ENCODE measurements at regions not wholly inside any gene's neighbourhood (a gene's known extent, or its start where the extent isn't known, plus 50 kb on each side); places are given as distances from the start of the nearest gene placed in this dataset.

DNA sequence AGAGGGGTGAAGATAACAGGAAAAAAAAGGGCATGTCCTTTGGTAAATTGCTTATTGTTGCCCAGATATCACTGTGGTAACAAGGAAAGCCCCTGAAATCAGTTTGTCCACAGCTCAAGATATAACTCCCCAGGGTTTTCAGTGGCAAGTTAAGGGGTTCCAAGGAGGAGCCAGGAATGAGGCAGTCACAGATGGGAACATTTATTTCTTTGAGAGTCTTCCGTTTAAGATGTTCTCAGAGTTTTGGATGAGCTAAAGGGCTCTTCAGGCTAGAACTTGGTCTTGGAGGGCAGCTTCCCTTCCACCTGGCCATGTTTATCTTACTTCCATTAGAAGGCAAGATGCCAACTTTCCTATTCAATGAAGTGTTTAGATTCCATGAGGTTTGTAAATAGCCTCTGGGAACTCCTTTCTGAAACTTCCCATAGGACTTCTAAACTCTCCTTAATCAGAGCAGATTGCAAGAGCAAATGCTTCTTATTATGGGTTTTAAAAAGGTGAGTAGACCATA is 277.6 kb upstream of the TNC start:
- Histone ChIP-seq H3K27me3 (ENCODE audit: control insufficient read depth in 1 of 2, insufficient read depth in 2 of 2, low read length in 2 of 2) (no peaks in the 10 kb centered on the region), H3K4me1 (ENCODE audit: control insufficient read depth in 1 of 2, insufficient read depth in 2 of 2, low read length in 2 of 2) (no peaks in the 10 kb centered on the region), H3K27ac (ENCODE audit: low read depth, low read length) (no peak overlapping the region), H3K9ac (ENCODE audit: low read depth in 1 of 2, low read length in 2 of 2) (no peak overlapping the region), H3K4me3 (ENCODE audit: low read depth in 1 of 2, low read length in 2 of 2) (no peak overlapping the region), H3K9me3 (ENCODE audit: control insufficient read depth in 1 of 2, low read length in 2 of 2) (no peaks in the 10 kb centered on the region), H3K36me3 (ENCODE audit: control insufficient read depth in 1 of 2, insufficient read depth in 2 of 2, low read length in 2 of 2) (no peaks in the 10 kb centered on the region)

- H3K9me3 ChIP-seq (ENCODE audit: control insufficient read depth in 1 of 2, low read length in 2 of 2), result no peaks in the 10 kb centered on the region
- no peak overlapping the region for H3K9ac ChIP-seq (ENCODE audit: low read depth in 1 of 2, low read length in 2 of 2)
- H3K27me3 ChIP-seq (ENCODE audit: control insufficient read depth in 1 of 2, insufficient read depth in 2 of 2, low read length in 2 of 2), result no peaks in the 10 kb centered on the region
- no peaks in the 10 kb centered on the region for H3K4me1 ChIP-seq (ENCODE audit: control insufficient read depth in 1 of 2, insufficient read depth in 2 of 2, low read length in 2 of 2)
- H3K36me3 ChIP-seq (ENCODE audit: control insufficient read depth in 1 of 2, insufficient read depth in 2 of 2, low read length in 2 of 2), result no peaks in the 10 kb centered on the region
- no peak overlapping the region for H3K27ac ChIP-seq (ENCODE audit: low read depth, low read length)
- no peak overlapping the region for H3K4me3 ChIP-seq (ENCODE audit: low read depth in 1 of 2, low read length in 2 of 2)
Observed at GRCh38 chr9:115396071-115396529, 278.1 kb upstream of the TNC start.

GRCh38 chr9:115397591-115398312 is 279.8 kb upstream of the TNC start:
- Histone ChIP-seq H3K36me3 (ENCODE audit: control insufficient read depth in 1 of 2, insufficient read depth in 2 of 2, low read length in 2 of 2) (no peaks in the 10 kb centered on the region), H3K4me3 (ENCODE audit: low read depth in 1 of 2, low read length in 2 of 2) (no peak overlapping the region), H3K9me3 (ENCODE audit: control insufficient read depth in 1 of 2, low read length in 2 of 2) (no peaks in the 10 kb centered on the region), H3K4me1 (ENCODE audit: control insufficient read depth in 1 of 2, insufficient read depth in 2 of 2, low read length in 2 of 2) (no peaks in the 10 kb centered on the region), H3K9ac (ENCODE audit: low read depth in 1 of 2, low read length in 2 of 2) (no peak overlapping the region), H3K27me3 (ENCODE audit: control insufficient read depth in 1 of 2, insufficient read depth in 2 of 2, low read length in 2 of 2) (no peaks in the 10 kb centered on the region), H3K27ac (ENCODE audit: low read depth, low read length) (no peak overlapping the region)

GRCh38 chr9:115398313-115398650 is 280.3 kb upstream of the TNC start:
- Histone ChIP-seq H3K9ac (ENCODE audit: low read depth in 1 of 2, low read length in 2 of 2) (no peak overlapping the region), H3K27me3 (ENCODE audit: control insufficient read depth in 1 of 2, insufficient read depth in 2 of 2, low read length in 2 of 2) (no peaks in the 10 kb centered on the region), H3K4me1 (ENCODE audit: control insufficient read depth in 1 of 2, insufficient read depth in 2 of 2, low read length in 2 of 2) (no peaks in the 10 kb centered on the region), H3K4me3 (ENCODE audit: low read depth in 1 of 2, low read length in 2 of 2) (no peak overlapping the region), H3K36me3 (ENCODE audit: control insufficient read depth in 1 of 2, insufficient read depth in 2 of 2, low read length in 2 of 2) (no peaks in the 10 kb centered on the region), H3K27ac (ENCODE audit: low read depth, low read length) (no peak overlapping the region), H3K9me3 (ENCODE audit: control insufficient read depth in 1 of 2, low read length in 2 of 2) (no peaks in the 10 kb centered on the region)

DNA sequence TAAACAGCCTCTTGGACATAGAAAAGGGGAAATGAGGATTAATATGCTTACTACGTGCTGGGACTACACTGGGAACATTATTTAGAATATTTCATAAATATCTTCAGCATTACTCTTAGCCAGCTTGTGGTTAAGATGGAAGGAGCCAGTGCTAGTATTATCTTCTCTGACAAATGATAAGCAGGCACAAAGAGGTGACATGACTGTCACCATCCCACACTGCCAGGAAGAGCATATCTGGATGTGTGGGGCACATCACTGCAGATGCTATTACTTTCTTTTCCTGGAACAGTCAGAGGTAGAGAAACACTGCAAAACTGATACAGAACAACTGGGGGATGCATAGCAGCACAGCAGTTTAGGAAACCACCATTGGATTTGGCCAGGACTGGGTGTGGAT is 281.0 kb upstream of the TNC start:
- Histone ChIP-seq H3K9ac (ENCODE audit: low read depth in 1 of 2, low read length in 2 of 2) (no peak overlapping the region), H3K36me3 (ENCODE audit: control insufficient read depth in 1 of 2, insufficient read depth in 2 of 2, low read length in 2 of 2) (no peaks in the 10 kb centered on the region), H3K4me1 (ENCODE audit: control insufficient read depth in 1 of 2, insufficient read depth in 2 of 2, low read length in 2 of 2) (no peaks in the 10 kb centered on the region), H3K27ac (ENCODE audit: low read depth, low read length) (no peak overlapping the region), H3K9me3 (ENCODE audit: control insufficient read depth in 1 of 2, low read length in 2 of 2) (no peaks in the 10 kb centered on the region), H3K27me3 (ENCODE audit: control insufficient read depth in 1 of 2, insufficient read depth in 2 of 2, low read length in 2 of 2) (no peaks in the 10 kb centered on the region), H3K4me3 (ENCODE audit: low read depth in 1 of 2, low read length in 2 of 2) (no peak overlapping the region)

DNA sequence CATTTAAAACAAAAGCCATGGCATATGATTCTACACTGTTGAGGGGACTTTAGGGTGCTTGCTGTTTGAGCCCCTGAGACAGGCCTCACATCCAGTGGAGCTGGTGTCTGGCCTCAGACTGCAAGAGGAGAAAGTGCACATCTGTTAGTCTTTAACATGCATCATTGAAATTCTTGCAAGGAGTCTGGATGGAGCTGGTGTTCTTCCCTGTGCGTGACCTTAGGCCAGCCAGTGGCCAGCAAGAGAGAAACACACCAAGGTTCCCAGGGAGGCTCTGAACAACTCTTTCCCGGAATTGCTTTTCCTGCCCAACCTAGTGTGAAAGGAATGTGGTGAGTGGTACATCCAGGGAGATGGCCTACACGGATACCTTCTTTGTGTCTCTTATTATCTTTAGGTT is 282.8 kb upstream of the TNC start:
- Histone ChIP-seq H3K4me3 (ENCODE audit: low read depth in 1 of 2, low read length in 2 of 2) (no peak overlapping the region), H3K4me1 (ENCODE audit: control insufficient read depth in 1 of 2, insufficient read depth in 2 of 2, low read length in 2 of 2) (no peaks in the 10 kb centered on the region), H3K36me3 (ENCODE audit: control insufficient read depth in 1 of 2, insufficient read depth in 2 of 2, low read length in 2 of 2) (no peaks in the 10 kb centered on the region), H3K27me3 (ENCODE audit: control insufficient read depth in 1 of 2, insufficient read depth in 2 of 2, low read length in 2 of 2) (no peaks in the 10 kb centered on the region), H3K9me3 (ENCODE audit: control insufficient read depth in 1 of 2, low read length in 2 of 2) (no peaks in the 10 kb centered on the region), H3K9ac (ENCODE audit: low read depth in 1 of 2, low read length in 2 of 2) (no peak overlapping the region), H3K27ac (ENCODE audit: low read depth, low read length) (no peak overlapping the region)

- Histone ChIP-seq H3K9me3 (ENCODE audit: control insufficient read depth in 1 of 2, low read length in 2 of 2) (no peaks in the 10 kb centered on the region), H3K4me3 (ENCODE audit: low read depth in 1 of 2, low read length in 2 of 2) (no peak overlapping the region), H3K27ac (ENCODE audit: low read depth, low read length) (no peak overlapping the region), H3K27me3 (ENCODE audit: control insufficient read depth in 1 of 2, insufficient read depth in 2 of 2, low read length in 2 of 2) (no peaks in the 10 kb centered on the region), H3K36me3 (ENCODE audit: control insufficient read depth in 1 of 2, insufficient read depth in 2 of 2, low read length in 2 of 2) (no peaks in the 10 kb centered on the region), H3K4me1 (ENCODE audit: control insufficient read depth in 1 of 2, insufficient read depth in 2 of 2, low read length in 2 of 2) (no peaks in the 10 kb centered on the region), H3K9ac (ENCODE audit: low read depth in 1 of 2, low read length in 2 of 2) (no peak overlapping the region)
Observed at GRCh38 chr9:115401756-115402327, 283.9 kb upstream of the TNC start.

- Histone ChIP-seq H3K36me3 (ENCODE audit: control insufficient read depth in 1 of 2, insufficient read depth in 2 of 2, low read length in 2 of 2) (no peaks in the 10 kb centered on the region), H3K4me3 (ENCODE audit: low read depth in 1 of 2, low read length in 2 of 2) (no peak overlapping the region), H3K27ac (ENCODE audit: low read depth, low read length) (no peak overlapping the region), H3K27me3 (ENCODE audit: control insufficient read depth in 1 of 2, insufficient read depth in 2 of 2, low read length in 2 of 2) (no peaks in the 10 kb centered on the region), H3K4me1 (ENCODE audit: control insufficient read depth in 1 of 2, insufficient read depth in 2 of 2, low read length in 2 of 2) (no peaks in the 10 kb centered on the region), H3K9me3 (ENCODE audit: control insufficient read depth in 1 of 2, low read length in 2 of 2) (no peaks in the 10 kb centered on the region), H3K9ac (ENCODE audit: low read depth in 1 of 2, low read length in 2 of 2) (no peak overlapping the region)
Observed at GRCh38 chr9:115403753-115404152, 285.8 kb upstream of the TNC start.

DNA sequence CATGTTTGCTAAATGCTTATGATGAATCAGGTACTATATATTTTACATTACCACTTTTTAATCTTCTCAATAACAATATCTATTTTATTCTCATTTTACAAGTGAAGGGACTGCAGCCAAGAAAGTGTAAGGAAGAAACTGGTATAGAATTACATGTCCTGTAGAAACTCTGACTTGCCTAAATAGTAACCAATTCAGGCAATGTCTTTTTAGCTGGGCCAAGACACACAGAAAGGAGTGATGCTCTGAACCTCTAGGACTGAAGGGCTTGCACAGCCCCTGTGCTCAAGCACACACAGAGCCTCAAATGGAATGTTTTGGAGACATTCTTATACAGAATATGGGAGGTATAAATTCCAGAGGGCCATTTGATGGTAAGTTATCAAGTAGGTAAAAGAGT is 286.4 kb upstream of the TNC start:
- Histone ChIP-seq H3K9ac (ENCODE audit: low read depth in 1 of 2, low read length in 2 of 2) (no peak overlapping the region), H3K4me3 (ENCODE audit: low read depth in 1 of 2, low read length in 2 of 2) (no peak overlapping the region), H3K9me3 (ENCODE audit: control insufficient read depth in 1 of 2, low read length in 2 of 2) (no peaks in the 10 kb centered on the region), H3K36me3 (ENCODE audit: control insufficient read depth in 1 of 2, insufficient read depth in 2 of 2, low read length in 2 of 2) (no peaks in the 10 kb centered on the region), H3K27ac (ENCODE audit: low read depth, low read length) (no peak overlapping the region), H3K4me1 (ENCODE audit: control insufficient read depth in 1 of 2, insufficient read depth in 2 of 2, low read length in 2 of 2) (no peaks in the 10 kb centered on the region), H3K27me3 (ENCODE audit: control insufficient read depth in 1 of 2, insufficient read depth in 2 of 2, low read length in 2 of 2) (no peaks in the 10 kb centered on the region)

DNA sequence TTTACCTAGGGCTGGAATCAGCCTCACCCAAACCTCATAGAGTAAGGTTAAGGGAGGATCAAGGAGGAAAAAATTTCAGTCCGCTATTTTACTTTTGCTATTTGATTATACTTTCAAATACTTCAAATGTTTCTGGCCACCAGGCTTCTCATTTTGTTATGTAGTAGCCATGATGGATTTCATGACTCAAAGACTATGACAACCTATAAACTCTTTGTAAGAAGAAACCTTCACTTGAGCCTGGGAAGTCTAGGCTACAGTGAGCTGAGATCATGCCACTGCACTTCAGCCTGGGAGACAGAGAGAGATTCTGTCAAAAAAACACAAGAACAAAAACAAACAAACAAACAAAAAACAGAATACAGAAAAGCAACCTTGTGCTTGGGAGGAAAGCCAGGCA is 293.6 kb upstream of the TNC start:
- Histone ChIP-seq H3K27me3 (ENCODE audit: control insufficient read depth in 1 of 2, insufficient read depth in 2 of 2, low read length in 2 of 2) (no peaks in the 10 kb centered on the region), H3K9me3 (ENCODE audit: control insufficient read depth in 1 of 2, low read length in 2 of 2) (no peaks in the 10 kb centered on the region), H3K4me3 (ENCODE audit: low read depth in 1 of 2, low read length in 2 of 2) (no peak overlapping the region), H3K27ac (ENCODE audit: low read depth, low read length) (no peak overlapping the region), H3K9ac (ENCODE audit: low read depth in 1 of 2, low read length in 2 of 2) (no peak overlapping the region), H3K36me3 (ENCODE audit: control insufficient read depth in 1 of 2, insufficient read depth in 2 of 2, low read length in 2 of 2) (no peaks in the 10 kb centered on the region), H3K4me1 (ENCODE audit: control insufficient read depth in 1 of 2, insufficient read depth in 2 of 2, low read length in 2 of 2) (peaks cover 4 to 14% of the 10 kb centered on the region in 2 donors)
